Right lobe of liver (tissue), 4 donors: ENCODE measurements at regions not wholly inside any gene's neighbourhood (a gene's known extent, or its start where the extent isn't known, plus 50 kb on each side); places are given as distances from the start of the nearest gene placed in this dataset.

ENCODE experiments used
- POLR2A ChIP-seq: fragments of 450-650 bp; IDR thresholded peaks from one replicate; pipeline ENCODE4 v1.6.1; 2017; ENCODE audit warnings: antibody characterized with exemption, mild to moderate bottlenecking
- TF ChIP-seq, protein P1 (sequence below), 4 donors: fragments of 200-600 bp in 3 of 4; fragments of 450-650 bp in 1 of 4; IDR thresholded peaks; one replicate each; pipeline versions ENCODE4 v1.5.1 to v1.8.0; 2016 to 2022; ENCODE audit warnings: antibody characterized with exemption in 4 of 4, mild to moderate bottlenecking in 2 of 4
- donor health status: DM: no; HTN: no; CAD: no.
- donor health status: DM: no; HTN: no; CAD: no.
- donor health status: DM: no; HTN: yes; CAD: no.

DNA sequence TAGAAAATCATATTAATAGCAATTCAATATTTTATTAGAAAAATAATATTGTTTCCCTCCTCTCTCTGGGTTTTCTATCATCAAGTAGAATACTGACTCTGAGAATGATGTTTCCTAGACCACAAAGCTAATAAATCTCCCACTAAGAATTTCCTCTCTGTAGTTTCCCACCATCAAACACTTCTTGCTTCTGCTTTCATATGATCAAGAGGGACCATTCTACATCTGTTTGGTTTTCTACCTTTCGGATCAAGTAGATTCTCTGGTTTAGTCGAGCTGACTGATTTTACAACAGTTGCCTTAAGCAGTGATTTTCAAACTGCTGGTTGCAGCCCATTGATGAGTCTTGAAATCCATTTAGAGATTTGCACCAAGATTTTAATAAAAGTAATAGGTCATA lies 240.2 kb upstream of the PTBP2 start:
- TF ChIP-seq, protein P1, sequence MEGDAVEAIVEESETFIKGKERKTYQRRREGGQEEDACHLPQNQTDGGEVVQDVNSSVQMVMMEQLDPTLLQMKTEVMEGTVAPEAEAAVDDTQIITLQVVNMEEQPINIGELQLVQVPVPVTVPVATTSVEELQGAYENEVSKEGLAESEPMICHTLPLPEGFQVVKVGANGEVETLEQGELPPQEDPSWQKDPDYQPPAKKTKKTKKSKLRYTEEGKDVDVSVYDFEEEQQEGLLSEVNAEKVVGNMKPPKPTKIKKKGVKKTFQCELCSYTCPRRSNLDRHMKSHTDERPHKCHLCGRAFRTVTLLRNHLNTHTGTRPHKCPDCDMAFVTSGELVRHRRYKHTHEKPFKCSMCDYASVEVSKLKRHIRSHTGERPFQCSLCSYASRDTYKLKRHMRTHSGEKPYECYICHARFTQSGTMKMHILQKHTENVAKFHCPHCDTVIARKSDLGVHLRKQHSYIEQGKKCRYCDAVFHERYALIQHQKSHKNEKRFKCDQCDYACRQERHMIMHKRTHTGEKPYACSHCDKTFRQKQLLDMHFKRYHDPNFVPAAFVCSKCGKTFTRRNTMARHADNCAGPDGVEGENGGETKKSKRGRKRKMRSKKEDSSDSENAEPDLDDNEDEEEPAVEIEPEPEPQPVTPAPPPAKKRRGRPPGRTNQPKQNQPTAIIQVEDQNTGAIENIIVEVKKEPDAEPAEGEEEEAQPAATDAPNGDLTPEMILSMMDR (IDR thresholded peaks at IDR 0.05) = no peak
- no peak for TF ChIP-seq POLR2A
